SK-N-SH (cell line): ENCODE measurements at regions not wholly inside any gene's neighbourhood (a gene's known extent, or its start where the extent isn't known, plus 50 kb on each side); places are given as distances from the start of the nearest gene placed in this dataset.

ENCODE experiments used
- CTCF ChIP-seq: fragments of 200-600 bp; sonication (generic); IDR thresholded peaks from 2 replicates; pipeline ENCODE4 v1.6.1; 2017; ENCODE audit warnings: antibody characterized with exemption, mild to moderate bottlenecking, moderate library complexity
- ELF1 ChIP-seq: IDR thresholded peaks from 2 replicates; pipeline ENCODE4 v1.4.0; 2012
- EP300 ChIP-seq, 2 experiments: IDR thresholded peaks; 2 replicates each; pipeline versions ENCODE4 v1.4.0 to v1.6.1; 2012; ENCODE audit warnings: borderline replicate concordance in 1 of 2, low read depth in 1 of 2, low read length in 1 of 2
- EZH2phosphoT487 ChIP-seq: fragments of 200-600 bp; sonication (generic); IDR thresholded peaks from 2 replicates; pipeline ENCODE4 v1.6.1; 2017; ENCODE audit warnings: low read depth, mixed run types, mild to moderate bottlenecking, antibody characterized with exemption, moderate library complexity, borderline replicate concordance
- FOXM1 ChIP-seq: IDR thresholded peaks from 2 replicates; pipeline ENCODE4 v1.4.0; 2012; ENCODE audit warnings: low read depth, mild to moderate bottlenecking
- GABPA ChIP-seq: IDR thresholded peaks from 2 replicates; pipeline ENCODE4 v1.4.0; 2012; ENCODE audit warnings: low read depth, mild to moderate bottlenecking
- MEF2A ChIP-seq: IDR thresholded peaks from 2 replicates; pipeline ENCODE4 v1.4.0; 2012; ENCODE audit warnings: low read depth, borderline replicate concordance
- POLR2AphosphoS5 ChIP-seq: IDR thresholded peaks from 2 replicates; pipeline ENCODE4 v1.6.1; 2012; ENCODE audit warnings: low read depth, low read length
- RCOR1 ChIP-seq: fragments of 150-350 bp; IDR thresholded peaks from 2 replicates; pipeline ENCODE4 v1.6.1; 2017; ENCODE audit warnings: antibody characterized with exemption, low read length
- REST ChIP-seq: IDR thresholded peaks from 2 replicates; pipeline ENCODE4 v1.6.1; 2012; ENCODE audit warnings: mild to moderate bottlenecking, low read depth, low read length, moderate library complexity
- RFX5 ChIP-seq: IDR thresholded peaks from 2 replicates; pipeline ENCODE4 v1.6.1; 2012; ENCODE audit warnings: mild to moderate bottlenecking, improper control_type of control experiment, low read length
- USF2 ChIP-seq: fragments of 150-350 bp; IDR thresholded peaks from 2 replicates; pipeline ENCODE4 v1.6.1; 2017; ENCODE audit warnings: antibody characterized with exemption, low read length, low read depth, borderline replicate concordance
- YY1 ChIP-seq: IDR thresholded peaks from 2 replicates; pipeline ENCODE4 v1.4.0; 2012; ENCODE audit warnings: low read depth, mild to moderate bottlenecking

GRCh38 chr19:28578208-28578607 lies 634.7 kb downstream of the UQCRFS1 start:
- TF ChIP-seq REST (no peak), USF2 (no peak), CTCF (no peak), EP300 (IDR thresholded peaks at IDR 0.05; ENCODE audit: borderline replicate concordance in 1 of 2, low read depth in 1 of 2, low read length in 1 of 2) (no peak), EZH2phosphoT487 (no peak), RFX5 (no peak), POLR2AphosphoS5 (no peak), ELF1 (no peak), GABPA (no peak), RCOR1 (no peak), FOXM1 (no peak), MEF2A (no peak), YY1 (no peak)
